GM12875 (cell line): ENCODE measurements at regions not wholly inside any gene's neighbourhood (a gene's known extent, or its start where the extent isn't known, plus 50 kb on each side); places are given as distances from the start of the nearest gene placed in this dataset.

Source experiments
- H3K4me3 ChIP-seq: one replicate; pipeline ENCODE4 v1.5.1; 2011; ENCODE audit warnings: low read depth, low read length, control low read depth
- TF ChIP-seq, protein P1 (sequence below): IDR thresholded peaks from 2 replicates; pipeline ENCODE4 v1.5.1; 2011; ENCODE audit warnings: low read depth, mild to moderate bottlenecking, control low read depth, inconsistent platforms, low read length, moderate library complexity, borderline replicate concordance; ENCODE audit not compliant: insufficient read depth

DNA sequence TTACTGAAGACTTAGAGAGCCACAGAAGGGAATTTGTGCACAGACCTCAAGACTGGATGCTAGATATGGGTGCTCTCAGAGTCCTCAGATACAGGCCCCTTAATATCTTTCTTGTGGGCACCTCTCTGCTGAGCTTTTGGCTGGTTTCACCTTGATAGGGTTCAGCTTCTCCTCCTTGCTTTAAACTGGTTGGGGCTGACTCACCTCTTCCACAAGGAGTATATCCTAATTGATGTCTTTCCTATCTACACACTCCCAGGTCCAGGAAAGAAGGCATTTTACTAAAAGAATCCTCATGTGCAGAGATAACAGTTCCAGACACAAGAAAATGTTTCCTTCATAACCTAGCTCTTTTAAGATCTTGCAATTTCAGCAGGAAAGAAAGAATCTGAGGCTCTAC lies 284.4 kb downstream of the NDFIP2 start:
- TF ChIP-seq, protein P1, sequence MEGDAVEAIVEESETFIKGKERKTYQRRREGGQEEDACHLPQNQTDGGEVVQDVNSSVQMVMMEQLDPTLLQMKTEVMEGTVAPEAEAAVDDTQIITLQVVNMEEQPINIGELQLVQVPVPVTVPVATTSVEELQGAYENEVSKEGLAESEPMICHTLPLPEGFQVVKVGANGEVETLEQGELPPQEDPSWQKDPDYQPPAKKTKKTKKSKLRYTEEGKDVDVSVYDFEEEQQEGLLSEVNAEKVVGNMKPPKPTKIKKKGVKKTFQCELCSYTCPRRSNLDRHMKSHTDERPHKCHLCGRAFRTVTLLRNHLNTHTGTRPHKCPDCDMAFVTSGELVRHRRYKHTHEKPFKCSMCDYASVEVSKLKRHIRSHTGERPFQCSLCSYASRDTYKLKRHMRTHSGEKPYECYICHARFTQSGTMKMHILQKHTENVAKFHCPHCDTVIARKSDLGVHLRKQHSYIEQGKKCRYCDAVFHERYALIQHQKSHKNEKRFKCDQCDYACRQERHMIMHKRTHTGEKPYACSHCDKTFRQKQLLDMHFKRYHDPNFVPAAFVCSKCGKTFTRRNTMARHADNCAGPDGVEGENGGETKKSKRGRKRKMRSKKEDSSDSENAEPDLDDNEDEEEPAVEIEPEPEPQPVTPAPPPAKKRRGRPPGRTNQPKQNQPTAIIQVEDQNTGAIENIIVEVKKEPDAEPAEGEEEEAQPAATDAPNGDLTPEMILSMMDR, result no peak
- H3K4me3 ChIP-seq, result no peak overlapping the region

GRCh38 chr13:79749984-79750551 lies 269.1 kb downstream of the NDFIP2 start:
- no peak overlapping the region for H3K4me3 ChIP-seq
- TF ChIP-seq, protein P1, result no peak

DNA sequence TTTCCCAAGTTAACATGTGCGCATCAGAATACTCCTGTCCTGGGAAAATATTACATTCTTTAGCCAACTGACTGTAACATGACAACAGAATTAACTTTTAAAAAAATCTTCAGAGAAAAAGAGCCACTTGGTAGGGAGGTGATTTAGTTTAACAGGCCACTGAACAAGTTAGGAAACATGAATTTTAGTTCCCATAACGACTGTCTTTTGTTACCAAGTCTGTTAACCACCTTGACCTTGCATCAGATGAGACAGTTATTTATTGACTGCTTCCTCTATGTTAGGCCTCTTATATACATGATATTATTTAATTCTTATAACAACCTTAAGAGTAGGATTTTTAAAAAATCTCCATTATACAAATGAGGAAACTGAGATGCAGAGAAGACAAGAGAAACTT lies 268.6 kb downstream of the NDFIP2 start:
- no peak overlapping the region for H3K4me3 ChIP-seq
- TF ChIP-seq, protein P1, result no peak

GRCh38 chr13:79745081-79745480 lies 264.1 kb downstream of the NDFIP2 start:
- TF ChIP-seq, protein P1, result no peak
- no peak overlapping the region for H3K4me3 ChIP-seq

DNA sequence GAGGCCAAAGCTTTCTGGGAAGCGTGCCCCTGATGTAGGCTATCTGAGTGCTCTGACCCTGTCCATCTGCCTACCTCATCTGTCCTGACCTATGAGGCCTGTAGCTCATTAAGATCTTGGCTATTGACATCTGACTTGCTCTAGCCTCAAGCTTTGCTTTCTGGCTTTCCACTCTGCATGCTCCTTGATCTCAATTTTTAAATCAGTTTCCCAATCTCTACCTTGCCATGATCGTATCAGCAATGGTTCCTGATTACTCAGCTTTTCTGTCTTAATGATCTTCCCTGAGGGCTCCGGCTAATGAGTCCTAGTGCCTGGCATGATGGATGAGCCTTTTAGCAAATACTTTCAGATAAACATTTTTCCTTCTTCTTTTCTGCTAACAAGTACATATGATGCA lies 262.0 kb downstream of the NDFIP2 start:
- H3K4me3 ChIP-seq, result no peak overlapping the region
- TF ChIP-seq, protein P1, result no peak

GRCh38 chr13:79740991-79741390 lies 260.0 kb downstream of the NDFIP2 start:
- TF ChIP-seq, protein P1, result no peak

GRCh38 chr13:79736356-79736755 lies 255.4 kb downstream of the NDFIP2 start:
- H3K4me3 ChIP-seq, result no peak overlapping the region
- TF ChIP-seq, protein P1, result no peak

More at GRCh38 chr13:79740991-79741390, 260.0 kb downstream of the NDFIP2 start:
- H3K4me3 ChIP-seq, result no peak overlapping the region
